ENCODE measurements at regions not wholly inside any gene's neighbourhood (a gene's known extent, or its start where the extent isn't known, plus 50 kb on each side); places are given as distances from the start of the nearest gene placed in this dataset.
"Not testable (repeated sequence)": the region's sequence is repeated elsewhere in the genome, so short reads cannot be mapped to it uniquely, and the experiment has no call there.

DNA sequence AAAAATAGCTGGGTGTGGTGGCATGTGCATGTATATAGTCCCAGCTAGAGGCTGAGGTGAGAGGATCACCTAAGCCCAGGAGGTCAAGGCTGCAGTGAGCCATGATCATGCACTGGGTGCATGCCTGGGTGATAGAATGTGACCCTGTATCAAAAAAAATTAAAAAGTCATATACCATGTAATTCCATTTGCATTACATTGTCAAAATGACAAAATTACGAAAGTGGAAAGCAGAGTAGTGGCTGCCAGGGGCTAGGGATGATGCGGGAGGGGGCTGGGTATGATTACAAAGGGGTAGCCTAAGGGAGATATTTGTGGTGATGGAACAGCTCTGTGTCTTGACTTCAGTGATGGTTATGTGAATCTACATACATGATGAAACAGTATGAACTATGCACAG, 97.8 kb downstream of the KDR start:
- H3K9me3 ChIP-seq (ENCODE audit: control insufficient read depth, insufficient read depth, low read depth, low read length): no peaks in the 10 kb centered on the region
- no peak overlapping the region for H3K4me3 ChIP-seq (ENCODE audit: low read depth, low read length)
- POLR2A ChIA-PET: interaction anchor here (0.7 kb wide), 1 partner anchor 1177 kb away, joined by 3 read pairs; no protein-coding TSS in a partner anchor
- no peaks in the 10 kb centered on the region; the same call in 1 of the 2 replicates for H3K4me1 ChIP-seq (ENCODE audit: control insufficient read depth, insufficient read depth, low read length)
- CTCF ChIA-PET: no interaction called here
- TF ChIP-seq ZNF354C (tag by site-specific recombination; IDR thresholded peaks at IDR 0.05; ENCODE audit: borderline replicate concordance, low read depth) (no peak), ZNF585B (tag by site-specific recombination; IDR thresholded peaks at IDR 0.05) (peak; percentile 23; the same call in 1 of the 2 replicates)
- H3K36me3 ChIP-seq (ENCODE audit: control insufficient read depth in 2 of 2, insufficient read depth in 1 of 2, low read length in 2 of 2): no peaks in the 10 kb centered on the region
- no peak overlapping the region for H3K27ac ChIP-seq (ENCODE audit: extremely low read depth, low read depth, low read length)

- H3K4me3 ChIP-seq (ENCODE audit: low read depth, low read length); H3K9me3 ChIP-seq (ENCODE audit: control insufficient read depth, insufficient read depth, low read depth, low read length); H3K27ac ChIP-seq (ENCODE audit: extremely low read depth, low read depth, low read length); CTCF ChIA-PET; H3K4me1 ChIP-seq (ENCODE audit: control insufficient read depth, insufficient read depth, low read length); POLR2A ChIA-PET; H3K36me3 ChIP-seq (ENCODE audit: control insufficient read depth in 2 of 2, insufficient read depth in 1 of 2, low read length in 2 of 2): not testable (repeated sequence)
These were observed 99.9 kb downstream of the KDR start for GRCh38 chr4:55025456-55025855.

DNA sequence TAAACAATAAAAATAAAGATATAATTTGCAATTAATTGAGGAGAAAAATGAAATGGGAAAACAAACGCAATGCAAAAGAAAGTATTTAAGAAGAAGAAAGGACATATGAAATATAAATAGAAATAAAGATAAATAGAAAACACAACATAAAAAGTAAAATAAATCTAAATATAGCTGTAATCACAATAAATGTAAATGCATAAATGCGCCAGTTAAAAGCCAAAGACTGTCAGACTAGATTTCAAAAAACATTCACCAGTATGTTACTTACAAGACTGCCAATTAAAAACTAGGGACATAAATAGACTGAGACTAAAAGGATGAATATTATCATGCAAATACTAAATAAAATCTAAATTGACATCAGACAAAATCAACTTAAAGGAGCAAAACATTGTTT, 102.4 kb downstream of the KDR start:
- no peaks in the 10 kb centered on the region for H3K9me3 ChIP-seq (ENCODE audit: control insufficient read depth, insufficient read depth, low read depth, low read length)
- H3K36me3 ChIP-seq (ENCODE audit: control insufficient read depth in 2 of 2, insufficient read depth in 1 of 2, low read length in 2 of 2): no peaks in the 10 kb centered on the region
- H3K27ac ChIP-seq (ENCODE audit: extremely low read depth, low read depth, low read length): no peak overlapping the region
- TF ChIP-seq SCRT1 (tag by site-specific recombination; IDR thresholded peaks at IDR 0.05; ENCODE audit: borderline replicate concordance) (no peak), ZNF580 (tag by site-specific recombination; IDR thresholded peaks at IDR 0.05) (no peak), ZNF596 (tag by site-specific recombination; IDR thresholded peaks at IDR 0.05) (no peak), ELK4 (IDR thresholded peaks at IDR 0.05; ENCODE audit: borderline replicate concordance, low read depth, low read length) (no peak), ZNF112 (tag by site-specific recombination; IDR thresholded peaks at IDR 0.05) (no peak), KLF1 (tag by site-specific recombination; IDR thresholded peaks at IDR 0.05) (no peak), ZNF658 (tag by site-specific recombination; IDR thresholded peaks at IDR 0.05) (no peak), ZSCAN18 (tag by site-specific recombination; IDR thresholded peaks at IDR 0.05) (no peak), ZNF777 (tag by site-specific recombination; IDR thresholded peaks at IDR 0.05; ENCODE audit: borderline replicate concordance) (no peak), ZIC2 (tag by site-specific recombination; IDR thresholded peaks at IDR 0.05) (no peak)
- TF ChIP-seq, protein P1, sequence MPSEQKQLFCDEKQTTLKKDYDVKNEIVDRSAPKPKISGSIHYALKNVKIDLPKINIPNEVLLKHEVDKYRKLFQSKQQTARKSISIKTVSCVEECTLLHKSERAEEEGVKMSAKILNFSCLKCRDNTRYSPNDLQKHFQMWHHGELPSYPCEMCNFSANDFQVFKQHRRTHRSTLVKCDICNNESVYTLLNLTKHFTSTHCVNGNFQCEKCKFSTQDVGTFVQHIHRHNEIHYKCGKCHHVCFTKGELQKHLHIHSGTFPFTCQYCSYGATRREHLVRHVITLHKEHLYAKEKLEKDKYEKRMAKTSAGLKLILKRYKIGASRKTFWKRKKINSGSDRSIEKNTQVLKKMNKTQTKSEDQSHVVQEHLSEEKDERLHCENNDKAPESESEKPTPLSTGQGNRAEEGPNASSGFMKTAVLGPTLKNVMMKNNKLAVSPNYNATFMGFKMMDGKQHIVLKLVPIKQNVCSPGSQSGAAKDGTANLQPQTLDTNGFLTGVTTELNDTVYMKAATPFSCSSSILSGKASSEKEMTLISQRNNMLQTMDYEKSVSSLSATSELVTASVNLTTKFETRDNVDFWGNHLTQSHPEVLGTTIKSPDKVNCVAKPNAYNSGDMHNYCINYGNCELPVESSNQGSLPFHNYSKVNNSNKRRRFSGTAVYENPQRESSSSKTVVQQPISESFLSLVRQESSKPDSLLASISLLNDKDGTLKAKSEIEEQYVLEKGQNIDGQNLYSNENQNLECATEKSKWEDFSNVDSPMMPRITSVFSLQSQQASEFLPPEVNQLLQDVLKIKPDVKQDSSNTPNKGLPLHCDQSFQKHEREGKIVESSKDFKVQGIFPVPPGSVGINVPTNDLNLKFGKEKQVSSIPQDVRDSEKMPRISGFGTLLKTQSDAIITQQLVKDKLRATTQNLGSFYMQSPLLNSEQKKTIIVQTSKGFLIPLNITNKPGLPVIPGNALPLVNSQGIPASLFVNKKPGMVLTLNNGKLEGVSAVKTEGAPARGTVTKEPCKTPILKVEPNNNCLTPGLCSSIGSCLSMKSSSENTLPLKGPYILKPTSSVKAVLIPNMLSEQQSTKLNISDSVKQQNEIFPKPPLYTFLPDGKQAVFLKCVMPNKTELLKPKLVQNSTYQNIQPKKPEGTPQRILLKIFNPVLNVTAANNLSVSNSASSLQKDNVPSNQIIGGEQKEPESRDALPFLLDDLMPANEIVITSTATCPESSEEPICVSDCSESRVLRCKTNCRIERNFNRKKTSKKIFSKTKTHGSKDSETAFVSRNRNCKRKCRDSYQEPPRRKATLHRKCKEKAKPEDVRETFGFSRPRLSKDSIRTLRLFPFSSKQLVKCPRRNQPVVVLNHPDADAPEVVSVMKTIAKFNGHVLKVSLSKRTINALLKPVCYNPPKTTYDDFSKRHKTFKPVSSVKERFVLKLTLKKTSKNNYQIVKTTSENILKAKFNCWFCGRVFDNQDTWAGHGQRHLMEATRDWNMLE (tag by site-specific recombination; conservative IDR thresholded peaks at IDR 0.05; ENCODE audit: low read depth): no peak
- no peak overlapping the region for H3K4me3 ChIP-seq (ENCODE audit: low read depth, low read length)
- no peaks in the 10 kb centered on the region for H3K4me1 ChIP-seq (ENCODE audit: control insufficient read depth, insufficient read depth, low read length)
- CTCF ChIA-PET: no interaction called here
- POLR2A ChIA-PET: no interaction called here

Data from HEK293 (cell line).